Fibroblast of skin of back (primary cell): ENCODE measurements at regions not wholly inside any gene's neighbourhood (a gene's known extent, or its start where the extent isn't known, plus 50 kb on each side); places are given as distances from the start of the nearest gene placed in this dataset.
A peak's percentile ranks its signal among the peaks of the same experiment; 100 is the strongest.

Experiments used
- DNase-seq: peaks from one replicate; pipeline ENCODE4 v3.0.0-alpha.2; 2013

DNA sequence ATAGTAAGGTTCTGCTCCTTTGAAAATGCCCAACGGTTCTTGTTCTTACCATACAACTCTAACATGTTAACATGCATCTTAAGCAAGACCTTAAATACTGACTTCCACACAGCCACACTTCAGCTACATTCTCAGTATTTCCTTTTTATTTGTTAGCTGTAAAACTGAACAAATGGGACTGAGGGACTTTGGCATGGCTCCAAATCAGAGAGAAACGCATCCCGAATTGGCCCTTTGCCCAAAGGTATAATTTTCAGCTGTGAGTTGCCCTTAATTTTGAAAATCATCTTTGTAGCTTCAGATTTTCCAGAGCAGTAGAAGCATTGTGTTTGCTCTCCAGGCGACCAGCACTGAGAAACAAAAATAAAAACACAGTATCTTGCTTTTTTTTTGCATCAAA, 56.4 kb downstream of the NEUROD6 start:
- DNase-seq = no peak

DNA sequence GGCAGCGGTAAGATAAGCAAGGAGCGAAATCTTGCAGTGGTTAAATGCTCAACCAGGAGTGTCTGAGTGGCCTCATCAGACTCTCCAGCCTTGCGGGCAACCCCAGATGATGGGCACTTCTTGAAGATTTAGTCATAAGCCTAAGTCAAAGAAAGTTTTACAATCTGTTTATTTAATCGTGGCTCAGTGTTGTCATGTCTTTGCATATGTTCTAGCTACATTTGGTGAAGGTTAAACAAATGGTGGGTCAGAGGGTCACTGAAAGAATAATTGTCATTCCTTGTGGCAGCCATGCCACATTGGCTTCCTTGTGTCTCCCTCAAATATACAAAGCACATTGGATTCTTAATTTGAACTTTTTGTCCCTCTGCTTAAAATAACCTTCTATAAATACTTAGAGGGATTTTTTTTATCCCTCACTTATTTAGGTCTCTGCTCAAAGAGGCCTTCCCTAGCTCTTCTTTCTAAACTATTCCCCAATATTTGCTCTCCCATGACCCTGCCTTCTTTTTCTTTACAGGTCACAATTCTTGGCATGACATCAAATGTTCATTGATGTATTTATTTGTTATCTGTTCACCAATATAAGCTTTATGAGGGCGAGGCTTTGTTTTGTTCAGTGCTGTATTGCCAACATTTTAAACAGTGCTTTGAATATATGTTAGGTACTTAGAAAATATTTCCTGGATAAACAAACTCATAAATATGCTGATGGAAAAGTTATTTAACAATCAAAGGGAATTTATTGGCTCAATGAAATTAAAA, 68.7 kb downstream of the NEUROD6 start:
- no peak for DNase-seq

DNA sequence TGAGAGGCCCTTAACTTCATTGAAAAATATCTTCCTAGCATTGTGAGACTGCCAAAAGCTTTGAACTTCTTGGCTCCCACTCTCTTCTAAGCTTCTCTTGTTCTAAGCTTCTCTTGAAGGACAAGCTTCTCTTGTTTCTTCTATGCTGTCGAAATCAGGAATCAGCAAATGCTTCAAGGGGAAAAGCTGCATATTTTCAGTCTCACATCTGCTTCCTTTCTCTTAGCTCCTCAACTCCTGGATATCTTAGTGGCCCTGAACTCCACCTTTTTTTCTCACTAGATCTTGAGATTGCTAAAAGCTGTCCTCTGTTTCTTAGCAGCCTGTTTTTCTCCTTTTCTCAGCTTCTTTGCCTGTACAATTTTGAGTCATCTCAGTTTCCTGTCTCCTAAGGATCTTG, 73.0 kb downstream of the NEUROD6 start:
- no peak for DNase-seq

DNA sequence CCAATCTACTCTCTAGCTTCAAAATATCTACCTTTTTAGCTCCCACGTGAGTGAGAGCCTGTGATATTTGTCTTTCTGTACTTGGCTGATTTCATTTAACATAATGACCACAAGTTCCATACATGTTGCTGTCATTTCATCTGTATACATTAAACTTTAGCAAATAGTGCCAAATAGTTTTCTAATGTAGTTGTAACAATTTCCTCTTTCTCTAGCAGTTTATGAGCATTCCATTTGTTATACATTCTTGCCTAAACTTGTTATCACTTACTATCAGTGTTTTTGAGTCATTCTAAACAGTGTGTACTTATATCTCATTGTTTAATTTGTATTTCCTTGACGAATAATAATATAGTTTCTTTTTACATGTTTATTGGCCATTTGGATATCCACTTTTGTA, 77.2 kb downstream of the NEUROD6 start:
- no peak for DNase-seq

DNA sequence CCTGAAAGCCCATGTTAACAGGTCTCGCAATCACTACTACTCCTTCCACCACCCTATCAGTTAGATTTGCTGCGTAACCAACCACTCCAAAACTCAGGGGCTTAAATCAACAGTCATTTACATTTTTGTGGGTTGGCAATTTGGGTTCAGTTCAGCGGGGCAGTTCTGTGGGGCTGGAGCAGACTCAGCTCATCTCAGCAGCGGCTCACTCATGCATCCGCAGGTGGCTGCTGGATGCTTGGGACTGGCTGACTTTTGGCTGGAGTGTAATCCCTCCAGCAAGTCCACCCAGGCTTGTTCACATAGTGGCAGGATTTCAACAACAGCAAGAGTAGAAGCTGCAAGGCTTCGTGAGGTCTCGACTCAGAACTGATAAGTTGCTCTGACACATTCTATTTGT, 79.2 kb downstream of the NEUROD6 start:
- DNase-seq = no peak

DNA sequence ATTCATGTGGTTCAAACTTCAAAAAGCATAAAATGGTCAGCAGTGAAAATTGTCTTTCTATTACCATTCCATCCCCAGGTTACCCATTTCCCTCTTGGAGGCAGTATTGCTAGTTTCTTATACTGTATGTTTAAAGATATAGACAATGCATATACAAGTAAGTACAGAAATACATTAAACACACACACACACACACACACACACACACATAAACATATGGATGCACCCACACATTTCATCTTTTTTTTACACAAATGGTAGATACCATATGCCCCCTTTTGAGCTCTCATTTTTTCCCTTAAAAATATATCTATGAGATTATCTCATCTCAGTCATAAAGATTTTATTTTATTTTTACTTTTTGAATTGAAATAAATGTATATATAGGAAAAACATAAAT, 79.7 kb downstream of the NEUROD6 start:
- no peak for DNase-seq

DNA sequence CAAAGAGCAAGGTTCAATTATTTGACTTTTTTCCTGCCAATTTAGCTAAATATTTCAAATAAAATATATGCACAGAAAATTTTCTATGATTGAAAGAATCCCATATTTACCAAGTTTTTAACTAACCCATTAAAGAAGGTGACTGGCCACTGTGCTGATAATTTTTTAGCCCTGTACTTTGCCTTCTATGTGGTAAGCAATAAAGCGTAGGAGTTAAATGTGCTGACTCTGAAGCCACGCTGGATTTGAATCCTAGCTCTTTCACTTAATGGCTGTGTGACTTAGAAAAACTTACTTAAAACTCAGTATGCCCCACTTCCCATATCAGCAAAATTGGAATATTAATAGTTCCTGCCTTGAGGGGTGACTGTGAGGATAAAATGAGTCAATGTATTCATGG, 82.1 kb downstream of the NEUROD6 start:
- no peak for DNase-seq

DNA sequence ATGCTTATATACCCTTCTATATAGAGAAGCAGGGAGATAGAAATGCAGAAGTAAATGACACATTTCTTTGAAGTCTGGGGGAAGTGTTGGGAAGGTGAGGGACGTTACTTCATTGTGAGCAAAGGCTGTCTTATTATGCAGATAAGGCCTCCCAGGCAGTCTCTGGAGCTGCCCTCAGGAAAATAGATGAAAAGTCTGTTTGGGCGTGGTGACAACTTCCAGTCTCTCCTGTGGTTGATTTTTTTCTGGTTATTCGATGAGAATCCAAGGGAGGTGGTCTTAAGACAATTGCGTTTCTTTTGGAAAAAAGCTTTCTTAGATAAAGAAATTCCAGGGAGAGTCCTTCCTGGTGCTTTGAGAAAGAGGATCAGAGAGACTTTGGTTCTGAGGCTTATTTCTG, 84.0 kb downstream of the NEUROD6 start:
- no peak for DNase-seq

DNA sequence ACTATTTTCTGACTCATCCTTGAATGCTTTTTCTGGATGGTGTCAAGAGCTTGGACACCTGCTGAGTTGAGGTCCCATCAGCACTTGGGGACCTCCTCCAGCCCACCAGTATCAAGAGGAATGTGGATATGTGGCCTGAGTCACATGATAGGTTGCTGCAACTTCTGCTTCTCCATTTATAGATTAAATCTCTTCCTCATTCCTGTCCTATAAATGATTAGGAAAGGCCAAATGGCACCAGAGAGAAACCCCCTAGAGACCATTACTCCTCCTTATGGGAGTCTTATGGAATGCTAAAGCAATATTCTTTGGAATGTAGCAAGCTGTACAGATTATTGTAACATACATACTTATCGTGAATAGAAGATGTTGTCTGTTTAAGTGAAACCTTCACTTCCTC, 85.6 kb downstream of the NEUROD6 start:
- peak; percentile 77 for DNase-seq

DNA sequence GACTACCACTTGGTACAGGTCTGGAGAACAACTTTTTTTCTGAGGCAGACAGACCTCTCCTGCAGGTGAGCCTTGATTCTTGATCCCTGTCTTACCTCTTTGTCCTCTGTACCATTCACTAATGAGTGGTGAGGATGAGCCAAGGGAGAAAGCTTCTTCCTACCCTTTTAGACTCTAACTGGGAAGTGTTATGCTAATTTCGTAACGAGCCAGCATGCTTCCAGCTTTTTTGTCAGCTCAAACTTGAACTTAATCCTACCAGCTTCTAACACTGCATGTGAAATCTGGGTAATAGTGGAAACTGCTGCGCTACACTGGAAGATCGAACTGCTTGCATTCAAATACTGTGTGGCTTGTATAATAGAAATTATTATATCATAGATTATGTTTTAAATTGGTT, 87.0 kb downstream of the NEUROD6 start:
- no peak for DNase-seq

DNA sequence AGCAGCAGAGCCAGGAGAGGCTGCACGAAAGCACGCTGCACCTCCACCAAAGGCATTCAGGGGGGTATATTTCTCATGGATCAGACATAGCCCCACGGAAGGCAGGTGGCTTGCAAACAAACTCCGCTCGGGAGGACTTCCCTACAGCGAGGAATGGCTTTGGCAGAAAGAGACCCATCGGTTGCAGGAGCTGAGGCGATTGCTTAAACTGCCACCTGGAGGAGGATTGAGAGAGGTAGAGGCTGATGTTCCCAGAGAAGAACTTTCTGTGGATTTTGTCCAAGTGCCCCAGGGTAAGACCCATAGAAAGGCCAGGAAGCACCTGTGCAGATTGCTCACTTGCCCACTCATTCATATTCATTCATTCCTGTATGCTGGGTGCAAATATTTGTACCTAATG, 89.1 kb downstream of the NEUROD6 start:
- no peak for DNase-seq

DNA sequence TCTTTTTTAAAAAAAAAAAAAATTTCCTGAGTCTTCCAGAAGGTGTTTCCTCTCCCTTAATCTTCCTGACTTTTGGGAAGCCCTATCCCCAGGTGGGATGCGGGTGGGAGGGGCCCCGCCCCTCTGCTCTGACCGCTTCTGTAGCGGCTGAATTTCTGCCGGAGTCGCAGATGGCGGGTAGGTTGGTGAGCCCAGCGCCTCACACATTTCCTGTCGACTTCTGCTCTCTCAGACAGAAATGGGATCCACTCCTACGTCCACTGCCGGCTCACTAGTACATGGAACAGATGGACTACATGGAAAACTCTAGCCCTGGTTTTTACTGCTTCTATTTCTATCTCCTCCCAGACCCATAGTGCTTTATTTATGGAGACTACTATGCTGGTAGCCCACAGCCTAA, 90.9 kb downstream of the NEUROD6 start:
- DNase-seq = no peak

DNA sequence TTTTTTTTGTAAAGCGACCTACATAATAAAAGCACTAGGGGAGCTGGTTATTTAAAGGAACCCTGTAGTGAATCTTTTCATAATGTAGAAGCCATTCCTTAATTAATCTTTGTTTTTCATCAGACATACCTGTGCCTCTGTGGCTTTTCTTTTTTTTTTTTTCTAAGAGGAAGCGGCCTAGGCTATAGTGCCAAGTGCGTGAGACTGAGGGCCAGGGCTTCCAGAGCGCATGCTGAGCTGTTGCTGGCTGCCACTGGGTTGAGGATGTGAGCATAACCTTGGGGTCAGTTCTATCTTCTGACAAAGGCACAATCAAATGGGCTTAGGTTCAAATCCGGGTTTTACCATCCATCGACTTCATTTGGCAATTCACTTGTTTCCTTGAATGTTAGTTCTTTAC, 103.7 kb downstream of the NEUROD6 start:
- no peak for DNase-seq

DNA sequence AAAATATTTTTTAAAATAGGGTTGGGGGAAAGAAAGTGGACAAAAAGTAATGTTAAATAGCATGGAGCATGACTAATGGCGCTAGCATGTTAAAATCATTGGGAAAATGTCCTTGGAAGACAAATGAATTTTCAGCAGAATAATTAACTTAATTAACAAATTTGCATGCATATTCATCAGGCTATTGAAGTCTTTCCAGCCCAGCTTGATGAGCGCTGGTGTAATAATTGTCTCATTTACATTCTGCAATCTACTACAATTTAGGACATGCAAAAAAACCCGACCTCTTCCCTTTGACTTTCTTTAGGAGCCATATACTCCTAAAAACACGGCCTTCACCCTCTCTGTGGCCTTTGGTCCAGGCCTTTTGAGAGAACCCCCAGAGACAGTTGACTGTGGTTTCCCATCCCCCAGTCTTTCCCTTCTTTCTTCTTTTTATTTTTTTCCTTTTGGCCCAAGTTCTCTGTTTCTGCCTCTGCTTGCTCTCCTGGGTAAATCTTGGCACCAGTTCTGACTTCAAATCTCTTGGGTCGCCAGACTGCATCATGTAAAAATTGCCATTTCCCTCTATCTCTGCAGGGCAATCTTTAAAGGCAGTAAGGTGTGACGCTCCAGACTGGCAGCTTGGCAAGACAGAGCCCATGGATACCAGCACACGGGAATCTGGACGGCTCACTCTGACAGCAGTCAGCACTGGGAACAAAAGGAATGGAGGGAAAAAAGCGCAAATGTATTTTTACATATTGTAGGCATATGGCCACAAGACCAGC, 105.5 kb downstream of the NEUROD6 start:
- no peak for DNase-seq

DNA sequence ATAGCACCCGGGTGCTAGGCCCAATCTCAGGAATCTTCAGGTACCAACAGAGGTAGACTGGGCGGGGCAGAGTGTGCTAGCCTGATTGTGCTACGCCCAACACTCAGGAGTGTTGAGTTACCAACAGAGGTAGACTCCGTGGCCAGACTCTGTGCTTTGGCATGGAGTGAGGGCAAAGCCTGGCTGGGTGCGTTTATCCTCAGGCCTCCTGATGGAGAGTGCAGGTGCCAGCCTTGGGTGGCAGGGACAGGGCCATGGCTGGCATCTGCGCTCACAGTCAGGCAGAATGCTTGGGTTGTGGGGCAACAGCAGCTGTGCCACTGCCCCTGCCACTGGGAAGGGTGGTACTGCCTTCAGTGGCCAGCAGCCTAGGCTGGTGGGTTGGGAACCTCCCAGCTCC, 111.6 kb downstream of the NEUROD6 start:
- no peak for DNase-seq

DNA sequence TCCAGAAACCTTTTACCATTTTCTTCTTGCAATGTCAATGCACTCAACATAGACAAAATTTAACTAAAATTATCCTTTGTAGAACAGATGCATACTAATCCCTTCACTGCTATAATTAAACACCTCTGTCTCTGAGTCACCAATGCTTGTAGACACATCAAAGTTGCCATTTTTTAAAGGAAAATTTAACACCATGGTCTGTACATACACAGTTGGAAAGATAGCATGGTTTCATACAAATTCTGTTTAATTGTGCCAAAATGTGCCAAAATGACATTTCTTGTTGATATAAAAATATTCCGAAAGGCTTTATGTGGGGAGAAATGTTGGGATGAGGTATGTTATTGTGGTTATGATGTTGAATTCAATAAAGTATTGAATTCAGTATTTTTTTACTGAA, 125.8 kb downstream of the NEUROD6 start:
- no peak for DNase-seq

DNA sequence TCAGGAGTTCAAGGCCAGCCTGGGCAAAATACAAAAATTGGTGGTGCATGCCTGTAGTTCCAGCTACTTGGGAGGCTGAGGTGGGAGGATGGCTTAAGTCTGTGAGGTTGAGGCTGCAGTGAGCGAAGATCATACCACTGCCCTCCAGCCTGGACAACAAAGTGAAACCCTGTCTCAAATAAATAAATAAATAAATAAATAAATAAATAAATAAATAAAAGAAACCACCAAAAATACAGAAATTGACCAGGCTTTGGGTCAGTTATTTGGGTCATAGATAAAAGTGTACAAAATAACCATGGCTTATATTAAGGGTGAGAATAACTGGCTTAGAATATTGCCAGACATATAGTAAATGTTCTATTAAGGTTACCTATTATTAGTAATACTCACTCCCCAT, 129.2 kb downstream of the NEUROD6 start:
- no peak for DNase-seq

DNA sequence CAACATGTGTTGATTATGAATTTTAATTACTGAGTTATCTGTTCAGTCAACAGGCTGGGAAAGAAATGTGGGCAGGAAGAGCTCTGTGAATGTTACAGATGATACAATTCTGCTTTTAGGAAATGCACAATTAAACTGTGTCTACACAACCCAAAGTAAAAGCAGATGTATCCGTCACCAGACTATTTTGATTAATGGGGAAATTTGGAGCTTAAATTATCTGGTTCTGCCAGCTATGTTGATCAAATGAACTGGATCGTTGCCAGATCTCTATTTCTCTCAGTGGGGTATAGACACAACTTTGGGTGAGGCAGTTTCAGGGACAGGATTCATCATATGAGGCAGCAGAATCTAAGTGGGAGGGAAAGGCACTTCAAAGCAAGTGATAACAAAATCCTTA, 136.5 kb downstream of the NEUROD6 start:
- DNase-seq = no peak

DNA sequence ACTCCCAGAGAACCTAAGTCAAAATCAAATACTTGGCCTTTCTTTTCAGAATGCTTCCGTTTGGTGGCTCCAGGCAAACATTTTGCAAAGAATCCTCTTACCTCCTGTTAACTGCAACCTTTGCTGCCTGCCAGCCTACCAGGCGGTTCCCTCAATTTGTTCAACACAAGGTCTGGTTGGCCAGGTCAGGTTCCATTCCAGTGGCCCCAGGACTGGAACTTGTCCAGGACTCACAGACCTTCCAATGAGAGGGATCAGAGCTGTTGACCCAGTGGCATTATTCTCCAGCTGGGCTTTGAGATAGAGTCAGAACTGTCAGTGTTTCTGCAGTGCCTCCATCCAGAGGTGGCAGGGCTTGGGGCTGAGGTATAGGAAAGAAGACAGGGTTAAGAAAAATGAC, 137.0 kb downstream of the NEUROD6 start:
- no peak for DNase-seq

DNA sequence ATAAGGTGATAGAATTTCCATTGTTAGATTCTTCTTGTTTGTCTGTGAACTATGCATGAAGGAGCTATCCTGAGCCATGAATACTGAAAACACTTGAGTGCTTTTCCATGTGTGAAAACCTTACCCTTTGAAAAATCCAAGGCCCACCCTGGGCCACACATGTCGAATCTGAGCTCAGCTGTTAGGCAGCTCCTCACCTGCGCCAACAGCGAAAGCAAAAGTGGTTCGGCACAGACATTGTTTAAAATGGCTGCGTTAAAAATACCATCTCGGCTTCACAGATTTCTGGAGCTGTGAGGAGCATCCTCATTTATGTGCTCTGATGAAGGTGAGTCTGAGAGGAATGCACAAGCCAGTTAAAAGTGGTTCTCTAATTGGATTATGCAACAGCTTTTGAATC, 137.7 kb downstream of the NEUROD6 start:
- DNase-seq = no peak

DNA sequence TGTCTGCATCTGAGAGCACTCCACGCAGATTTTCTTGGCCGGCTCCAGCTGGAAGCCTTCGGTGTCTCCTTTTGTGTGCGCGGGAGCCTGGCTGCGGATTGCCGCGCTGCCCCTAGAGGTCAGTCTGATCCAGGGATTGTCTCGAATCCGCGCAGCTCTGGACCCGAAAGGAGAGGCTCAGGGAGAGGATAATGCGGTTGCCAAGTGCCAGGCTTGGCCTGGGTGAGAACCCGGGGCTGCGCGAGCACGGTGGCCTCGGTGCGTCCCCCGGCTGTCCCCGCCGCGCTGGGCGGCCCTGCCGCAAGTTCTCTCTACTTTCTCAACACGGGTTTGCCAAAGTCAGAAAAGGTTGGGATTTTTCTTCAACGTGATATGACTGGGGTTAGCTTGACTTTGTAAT, 140.9 kb downstream of the ADCYAP1R1 start:
- peak; percentile 60 for DNase-seq

DNA sequence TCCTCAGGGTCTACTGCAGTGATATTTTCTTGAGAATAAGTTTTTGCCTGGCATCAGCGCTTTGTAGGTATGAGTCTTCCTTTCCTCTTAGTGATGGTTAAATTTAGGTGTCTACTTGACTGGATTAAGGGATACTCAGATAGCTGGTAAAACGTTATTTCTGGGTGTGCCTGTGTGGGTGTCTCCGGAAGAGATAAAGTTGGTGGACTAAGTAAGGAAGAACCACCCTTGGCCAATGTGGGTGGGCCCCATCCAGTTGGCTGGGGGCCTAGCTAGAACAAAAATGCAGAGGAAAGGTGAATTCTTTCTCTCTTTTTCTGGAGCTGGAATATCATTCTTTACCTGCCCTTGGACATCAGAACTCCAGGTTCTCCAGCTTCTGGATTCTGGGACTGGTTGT, 138.8 kb downstream of the ADCYAP1R1 start:
- DNase-seq = no peak

DNA sequence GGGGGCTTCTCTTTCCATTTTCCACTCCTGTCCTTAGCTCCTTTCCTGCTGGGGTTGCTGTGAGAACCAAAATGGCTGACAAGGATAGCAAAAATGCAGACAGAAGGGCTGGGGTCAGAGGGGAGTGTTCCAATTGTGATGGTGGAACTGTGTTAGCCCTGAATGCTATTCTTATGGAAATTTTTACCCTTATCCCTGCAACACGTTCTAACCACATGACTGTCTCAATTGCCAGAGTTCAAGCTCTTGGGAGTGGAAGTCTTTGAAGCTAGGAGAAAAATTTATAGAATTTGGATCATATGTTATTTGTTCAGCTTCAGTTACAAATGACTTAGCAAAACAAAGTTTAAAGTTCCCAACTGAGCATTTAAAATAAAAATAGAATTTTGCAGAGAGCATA, 134.1 kb downstream of the ADCYAP1R1 start:
- no peak for DNase-seq

DNA sequence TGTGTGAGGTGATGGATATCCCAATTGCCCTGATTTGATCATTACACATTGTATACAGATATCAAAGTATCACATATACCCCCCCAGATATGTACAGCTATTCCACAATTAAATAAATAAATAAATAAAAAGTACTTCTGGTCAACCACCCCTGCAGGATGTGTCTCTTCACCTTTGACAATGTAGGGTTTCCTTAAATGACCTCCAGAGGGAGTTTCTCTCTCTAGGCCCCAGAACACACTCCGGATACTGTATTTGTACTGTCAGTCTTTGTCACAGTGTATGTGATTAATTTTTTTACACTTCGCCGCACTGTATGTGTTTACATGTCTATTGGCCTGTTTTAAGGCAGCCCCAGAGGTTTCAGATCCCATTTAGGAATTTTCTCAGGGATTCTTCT, 123.6 kb downstream of the ADCYAP1R1 start:
- DNase-seq = no peak

DNA sequence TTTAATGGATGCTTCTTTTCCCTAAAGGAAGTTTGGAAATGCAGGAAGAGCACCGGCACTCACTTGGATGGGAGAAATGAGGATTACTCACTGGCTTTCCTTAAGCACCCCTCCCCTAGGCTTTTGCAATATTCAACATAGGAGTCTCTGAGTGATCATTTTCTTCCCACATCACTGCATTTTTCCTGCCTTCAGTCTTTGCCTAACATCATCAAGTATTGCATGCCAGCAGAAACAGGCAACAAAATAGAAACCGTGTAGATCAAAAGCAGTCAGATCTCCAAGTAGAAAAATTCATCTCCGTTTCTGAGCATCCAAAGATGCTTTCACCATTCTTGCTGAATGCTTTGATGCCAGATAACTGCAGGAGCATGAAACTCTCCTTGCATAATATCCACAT, 119.9 kb downstream of the ADCYAP1R1 start:
- DNase-seq = no peak
